ENCODE measurements at regions not wholly inside any gene's neighbourhood (a gene's known extent, or its start where the extent isn't known, plus 50 kb on each side); places are given as distances from the start of the nearest gene placed in this dataset.
A peak's percentile ranks its signal among the peaks of the same experiment; 100 is the strongest.
"Not testable (repeated sequence)": the region's sequence is repeated elsewhere in the genome, so short reads cannot be mapped to it uniquely, and the experiment has no call there.

GRCh38 chrX:129361576-129361975 is 161.7 kb downstream of the SMARCA1 start:
- Mint-ChIP-seq H3K36me3 (no peaks in the 10 kb centered on the region), H3K27ac (no peak overlapping the region), H3K9me3 (peaks cover 0 to 4% (median 0%) of the 10 kb centered on the region in 7 donors), H3K27me3 (no peaks in the 10 kb centered on the region), H3K4me1 (no peaks in the 10 kb centered on the region), H3K4me3 (no peak overlapping the region)
- ATAC-seq (ENCODE audit: low read depth in 2 of 2), result no peak
- no peak for DNase-seq

GRCh38 chrX:129360175-129360574 is 163.1 kb downstream of the SMARCA1 start:
- H3K9me3 Mint-ChIP-seq, result peaks cover 0 to 6% (median 0%) of the 10 kb centered on the region in 7 donors
- no peaks in the 10 kb centered on the region for H3K36me3 Mint-ChIP-seq
- DNase-seq (peak; percentile 19), ATAC-seq (ENCODE audit: low read depth in 2 of 2) (no peak)
- H3K27me3 Mint-ChIP-seq, result no peaks in the 10 kb centered on the region
- no peak overlapping the region for H3K4me3 Mint-ChIP-seq
- H3K27ac Mint-ChIP-seq, result no peak overlapping the region
- no peaks in the 10 kb centered on the region for H3K4me1 Mint-ChIP-seq

- peak overlapping the region in 2 of 6 donors; percentile 34 to 71 for H3K27ac Mint-ChIP-seq
- peaks cover 0 to 6% (median 0%) of the 10 kb centered on the region in 7 donors for H3K9me3 Mint-ChIP-seq
- ATAC-seq (ENCODE audit: low read depth in 2 of 2) (no peak), DNase-seq (no peak)
- no peaks in the 10 kb centered on the region for H3K36me3 Mint-ChIP-seq
- H3K27me3 Mint-ChIP-seq, result no peaks in the 10 kb centered on the region
- H3K4me3 Mint-ChIP-seq, result no peak overlapping the region
- no peaks in the 10 kb centered on the region for H3K4me1 Mint-ChIP-seq
These were observed 164.0 kb downstream of the SMARCA1 start for GRCh38 chrX:129359269-129359668.

- not testable (repeated sequence) for H3K27ac Mint-ChIP-seq; H3K9me3 Mint-ChIP-seq; H3K4me1 Mint-ChIP-seq; H3K36me3 Mint-ChIP-seq; ATAC-seq (ENCODE audit: low read depth in 2 of 2); H3K27me3 Mint-ChIP-seq; DNase-seq; H3K4me3 Mint-ChIP-seq
These were observed 165.9 kb downstream of the SMARCA1 start for GRCh38 chrX:129357428-129357827.

GRCh38 chrX:129347291-129347690 is 176.0 kb downstream of the SMARCA1 start:
- ATAC-seq (ENCODE audit: low read depth in 2 of 2) (no peak), DNase-seq (no peak)
- Mint-ChIP-seq H3K4me3 (no peak overlapping the region), H3K9me3 (peaks cover 5 to 21% (median 8%) of the 10 kb centered on the region in 7 donors), H3K27ac (no peak overlapping the region), H3K4me1 (no peaks in the 10 kb centered on the region), H3K27me3 (no peaks in the 10 kb centered on the region), H3K36me3 (no peaks in the 10 kb centered on the region)

GRCh38 chrX:129346574-129346973 is 176.7 kb downstream of the SMARCA1 start:
- H3K27me3 Mint-ChIP-seq, result no peaks in the 10 kb centered on the region
- DNase-seq, result no peak
- H3K9me3 Mint-ChIP-seq, result peaks cover 5 to 21% (median 8%) of the 10 kb centered on the region in 7 donors
- no peaks in the 10 kb centered on the region for H3K4me1 Mint-ChIP-seq
- H3K27ac Mint-ChIP-seq, result no peak overlapping the region
- ATAC-seq (ENCODE audit: low read depth in 2 of 2), result no peak
- no peak overlapping the region for H3K4me3 Mint-ChIP-seq
- H3K36me3 Mint-ChIP-seq, result no peaks in the 10 kb centered on the region

GRCh38 chrX:129337264-129337663 is 186.0 kb downstream of the SMARCA1 start:
- not testable (repeated sequence) for H3K4me1 Mint-ChIP-seq; DNase-seq; H3K27ac Mint-ChIP-seq; H3K27me3 Mint-ChIP-seq; H3K36me3 Mint-ChIP-seq; ATAC-seq (ENCODE audit: low read depth in 2 of 2); H3K4me3 Mint-ChIP-seq
- peaks cover 6 to 45% (median 13%) of the 10 kb centered on the region in 7 donors for H3K9me3 Mint-ChIP-seq

- ATAC-seq (ENCODE audit: low read depth in 2 of 2) (no peak), DNase-seq (no peak)
- Mint-ChIP-seq H3K4me3 (no peak overlapping the region), H3K27ac (no peak overlapping the region), H3K4me1 (no peaks in the 10 kb centered on the region), H3K9me3 (peaks cover 0 to 5% (median 0%) of the 10 kb centered on the region in 7 donors), H3K36me3 (no peaks in the 10 kb centered on the region), H3K27me3 (no peaks in the 10 kb centered on the region)
These were observed 200.2 kb downstream of the SMARCA1 start for GRCh38 chrX:129323115-129323514.

GRCh38 chrX:129318375-129318774 is 204.9 kb downstream of the SMARCA1 start:
- ATAC-seq (ENCODE audit: low read depth in 2 of 2) (no peak), DNase-seq (no peak)
- peaks cover 0 to 4% (median 0%) of the 10 kb centered on the region in 7 donors for H3K9me3 Mint-ChIP-seq
- H3K27me3 Mint-ChIP-seq, result no peaks in the 10 kb centered on the region
- no peak overlapping the region for H3K27ac Mint-ChIP-seq
- H3K36me3 Mint-ChIP-seq, result no peaks in the 10 kb centered on the region
- H3K4me3 Mint-ChIP-seq, result no peak overlapping the region
- no peaks in the 10 kb centered on the region for H3K4me1 Mint-ChIP-seq

- Mint-ChIP-seq H3K4me1 (no peaks in the 10 kb centered on the region), H3K27ac (no peak overlapping the region), H3K27me3 (no peaks in the 10 kb centered on the region)
These were observed 206.8 kb downstream of the SMARCA1 start for GRCh38 chrX:129316461-129316860.

GRCh38 chrX:129310000-129310399 is 213.3 kb downstream of the SMARCA1 start:
- DNase-seq, result no peak
- H3K27me3 Mint-ChIP-seq, result no peaks in the 10 kb centered on the region
- no peak overlapping the region for H3K27ac Mint-ChIP-seq
- no peak for ATAC-seq (ENCODE audit: low read depth in 2 of 2)
- H3K9me3 Mint-ChIP-seq, result peaks cover 0 to 7% (median 2%) of the 10 kb centered on the region in 7 donors
- no peaks in the 10 kb centered on the region for H3K4me1 Mint-ChIP-seq
- no peak overlapping the region for H3K4me3 Mint-ChIP-seq
- H3K36me3 Mint-ChIP-seq, result no peaks in the 10 kb centered on the region

More at GRCh38 chrX:129316461-129316860, 206.8 kb downstream of the SMARCA1 start:
- no peak for ATAC-seq (ENCODE audit: low read depth in 2 of 2)
- Mint-ChIP-seq H3K4me3 (no peak overlapping the region), H3K36me3 (no peaks in the 10 kb centered on the region), H3K9me3 (peaks cover 0 to 7% (median 0%) of the 10 kb centered on the region in 7 donors)
- no peak for DNase-seq

GRCh38 chrX:129262912-129263311 is 260.4 kb downstream of the SMARCA1 start:
- Mint-ChIP-seq H3K36me3 (no peaks in the 10 kb centered on the region), H3K4me1 (no peaks in the 10 kb centered on the region), H3K27ac (no peak overlapping the region), H3K4me3 (no peak overlapping the region), H3K27me3 (peaks cover 0 to 8% (median 3%) of the 10 kb centered on the region in 3 donors), H3K9me3 (peaks cover 0 to 16% (median 5%) of the 10 kb centered on the region in 7 donors)
- DNase-seq (no peak), ATAC-seq (ENCODE audit: low read depth in 2 of 2) (no peak)

- not testable (repeated sequence) for H3K4me1 Mint-ChIP-seq; DNase-seq; H3K4me3 Mint-ChIP-seq; H3K27me3 Mint-ChIP-seq; H3K36me3 Mint-ChIP-seq; H3K27ac Mint-ChIP-seq; H3K9me3 Mint-ChIP-seq; ATAC-seq (ENCODE audit: low read depth in 2 of 2)
These were observed 267.8 kb downstream of the SMARCA1 start for GRCh38 chrX:129255516-129255915.

- H3K27me3 Mint-ChIP-seq, result no peaks in the 10 kb centered on the region
- H3K4me3 Mint-ChIP-seq, result no peak overlapping the region
- H3K9me3 Mint-ChIP-seq, result peaks cover 0 to 8% (median 6%) of the 10 kb centered on the region in 7 donors
- H3K4me1 Mint-ChIP-seq, result no peaks in the 10 kb centered on the region
- H3K27ac Mint-ChIP-seq, result no peak overlapping the region
- DNase-seq, result no peak
- no peak for ATAC-seq (ENCODE audit: low read depth in 2 of 2)
- H3K36me3 Mint-ChIP-seq, result no peaks in the 10 kb centered on the region
These were observed 273.7 kb downstream of the SMARCA1 start for GRCh38 chrX:129249563-129249962.

- Mint-ChIP-seq H3K4me3 (no peak overlapping the region), H3K27me3 (no peaks in the 10 kb centered on the region), H3K9me3 (peaks cover 0 to 13% (median 3%) of the 10 kb centered on the region in 7 donors), H3K27ac (no peak overlapping the region), H3K36me3 (no peaks in the 10 kb centered on the region), H3K4me1 (no peaks in the 10 kb centered on the region)
- DNase-seq (no peak), ATAC-seq (ENCODE audit: low read depth in 2 of 2) (no peak)
These were observed 275.6 kb downstream of the SMARCA1 start for GRCh38 chrX:129247642-129248041.

All from naive B cell (primary cell).